Pulmonary artery endothelial cell (primary cell): ENCODE measurements at regions not wholly inside any gene's neighbourhood (a gene's known extent, or its start where the extent isn't known, plus 50 kb on each side); places are given as distances from the start of the nearest gene placed in this dataset.

ENCODE experiments used
- DNase-seq: peaks from one replicate; pipeline ENCODE4 v3.0.0-alpha.2; 2011; ENCODE audit warnings: low read depth, low spot score

DNA sequence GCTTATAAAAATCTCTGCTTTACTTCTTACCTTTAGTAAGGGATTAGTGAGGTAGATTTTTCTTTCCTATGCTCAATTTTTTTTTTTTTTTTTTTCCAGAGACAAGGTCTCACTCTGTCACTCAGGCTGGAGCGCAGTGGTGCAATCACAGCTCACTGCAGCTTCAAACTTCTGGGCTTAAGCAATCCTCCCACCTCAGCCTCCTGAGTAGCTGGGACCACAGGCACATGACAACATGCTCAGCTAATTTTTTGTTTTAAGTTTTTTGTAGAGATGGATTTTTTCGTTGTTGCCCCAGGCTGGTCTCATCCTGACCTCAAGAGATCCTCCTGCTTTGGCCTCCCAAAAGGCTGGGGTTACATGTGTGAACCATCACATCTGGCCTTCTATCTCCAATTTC lies 58.9 kb upstream of the RREB1 start:
- no peak for DNase-seq

DNA sequence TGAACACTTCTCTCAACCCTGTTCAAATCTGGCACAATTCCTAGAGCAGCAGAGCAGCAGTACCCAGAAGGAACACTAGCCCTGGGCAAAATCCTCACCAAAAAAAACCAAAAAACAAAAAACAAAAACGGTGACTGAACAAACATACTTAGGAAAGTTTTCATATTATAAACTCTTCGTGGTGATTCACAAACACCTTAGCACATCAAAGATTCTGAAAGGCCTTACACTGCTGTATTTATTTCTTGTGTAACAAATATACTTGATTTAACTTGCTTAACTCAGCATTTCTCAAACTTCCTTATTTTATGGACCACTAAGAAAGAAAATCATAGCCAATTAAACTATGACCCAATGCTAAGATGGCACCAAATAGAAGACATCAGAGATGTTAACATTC lies 57.8 kb upstream of the RREB1 start:
- no peak for DNase-seq

DNA sequence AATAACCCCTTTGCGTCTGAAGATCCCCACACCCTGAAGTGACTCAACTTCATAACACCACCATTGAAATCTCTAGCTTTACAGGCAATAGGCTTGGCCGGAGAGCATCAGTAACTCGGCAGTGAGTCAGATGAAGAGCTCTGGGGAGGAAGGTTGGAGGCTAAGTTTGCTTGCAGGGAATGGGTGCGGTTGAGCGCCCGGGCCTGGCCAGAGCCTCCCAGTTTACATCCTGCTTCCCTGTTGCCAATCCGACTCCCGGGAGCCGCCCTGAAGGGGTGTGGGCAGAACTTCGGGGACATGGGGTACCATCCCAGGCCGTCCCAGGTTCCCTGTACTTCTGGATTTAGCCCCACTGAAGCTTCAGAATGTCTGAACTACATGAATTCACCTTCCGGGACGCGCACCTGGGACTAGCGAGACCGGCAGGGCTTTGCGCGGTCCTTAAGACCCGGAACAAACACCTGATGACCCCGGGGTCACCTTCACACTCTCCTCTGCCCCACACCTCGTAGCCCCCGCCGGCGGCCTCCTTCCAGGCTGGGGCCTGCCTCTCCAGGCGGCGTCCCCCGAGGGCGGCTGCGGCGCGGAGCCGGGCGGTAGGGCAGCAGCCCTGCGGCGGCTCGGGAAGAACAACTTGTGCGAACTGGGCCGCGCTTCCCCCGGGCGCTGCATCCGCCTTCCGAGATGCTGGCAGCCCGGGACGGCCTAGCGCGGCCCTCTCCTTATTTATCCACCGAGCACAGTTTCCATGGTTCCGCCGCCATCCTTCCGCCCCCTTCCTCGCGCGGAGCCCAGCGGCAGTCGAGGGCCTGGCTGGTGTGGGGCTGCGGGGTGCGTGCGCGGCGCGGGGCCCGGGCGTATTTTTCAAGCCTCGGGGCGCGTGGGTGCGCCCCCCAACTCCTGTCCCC lies 56.6 kb upstream of the RREB1 start:
- no peak for DNase-seq

DNA sequence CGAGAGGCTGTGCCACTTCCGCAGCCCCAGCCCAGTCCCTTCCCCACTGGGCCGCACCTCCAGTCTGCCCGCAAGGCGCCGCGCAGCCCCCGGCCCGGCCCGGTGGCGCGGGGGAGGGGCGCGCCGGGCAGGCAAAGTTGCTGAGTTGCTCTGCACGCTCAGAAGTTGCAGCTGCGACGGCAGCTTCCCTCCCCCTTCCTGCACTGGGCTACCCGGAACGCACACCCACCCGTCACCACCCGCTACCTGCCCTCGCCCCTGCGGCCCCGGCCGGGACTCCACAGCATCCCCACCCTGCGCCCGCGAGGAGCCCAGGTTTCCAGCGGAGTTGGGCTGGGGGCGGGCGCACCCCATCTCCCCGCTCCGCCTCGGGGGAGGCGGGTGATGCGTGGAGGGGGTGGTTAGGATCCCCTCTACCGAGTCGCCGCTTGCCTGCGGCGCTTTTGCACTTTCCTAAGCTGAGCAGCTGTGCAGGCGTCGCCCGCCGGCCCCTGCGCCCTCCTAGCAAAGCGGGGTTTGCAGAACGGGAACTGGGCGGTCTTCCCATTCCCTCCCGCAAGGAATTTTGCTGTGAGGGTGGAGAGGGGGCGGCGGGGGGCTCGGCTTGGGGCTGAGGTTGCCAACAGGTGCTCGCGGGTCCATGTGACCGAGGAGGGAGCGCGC lies 55.9 kb upstream of the RREB1 start:
- DNase-seq, result no peak

DNA sequence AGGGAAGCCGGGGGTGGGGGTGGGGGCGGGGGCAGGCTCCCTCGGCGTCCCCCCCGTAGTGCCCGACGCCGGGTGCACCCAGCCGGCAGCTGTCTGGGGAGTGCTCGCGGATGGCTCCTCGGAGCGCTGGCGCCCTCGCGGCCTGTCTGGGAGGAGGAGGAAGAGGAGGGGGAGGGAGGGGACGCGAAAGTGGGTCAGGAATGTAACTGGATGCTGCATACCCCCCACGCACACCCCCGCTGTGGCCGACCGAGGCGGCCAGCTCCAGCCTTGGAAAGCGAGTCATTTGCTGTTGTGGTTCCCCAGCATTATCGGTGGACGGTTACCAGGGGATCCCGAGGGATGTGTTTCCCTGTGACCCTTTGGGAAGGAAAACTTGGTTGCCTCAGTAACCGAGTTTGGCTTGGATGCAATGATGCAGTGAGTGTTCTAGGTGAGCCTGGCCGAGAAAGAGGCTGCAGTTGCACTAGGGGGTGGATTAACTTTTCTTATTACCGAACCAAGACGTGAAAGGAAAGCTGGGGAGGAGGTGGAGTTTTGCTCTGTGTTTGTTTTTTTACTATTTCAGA lies 55.2 kb upstream of the RREB1 start:
- no peak for DNase-seq

DNA sequence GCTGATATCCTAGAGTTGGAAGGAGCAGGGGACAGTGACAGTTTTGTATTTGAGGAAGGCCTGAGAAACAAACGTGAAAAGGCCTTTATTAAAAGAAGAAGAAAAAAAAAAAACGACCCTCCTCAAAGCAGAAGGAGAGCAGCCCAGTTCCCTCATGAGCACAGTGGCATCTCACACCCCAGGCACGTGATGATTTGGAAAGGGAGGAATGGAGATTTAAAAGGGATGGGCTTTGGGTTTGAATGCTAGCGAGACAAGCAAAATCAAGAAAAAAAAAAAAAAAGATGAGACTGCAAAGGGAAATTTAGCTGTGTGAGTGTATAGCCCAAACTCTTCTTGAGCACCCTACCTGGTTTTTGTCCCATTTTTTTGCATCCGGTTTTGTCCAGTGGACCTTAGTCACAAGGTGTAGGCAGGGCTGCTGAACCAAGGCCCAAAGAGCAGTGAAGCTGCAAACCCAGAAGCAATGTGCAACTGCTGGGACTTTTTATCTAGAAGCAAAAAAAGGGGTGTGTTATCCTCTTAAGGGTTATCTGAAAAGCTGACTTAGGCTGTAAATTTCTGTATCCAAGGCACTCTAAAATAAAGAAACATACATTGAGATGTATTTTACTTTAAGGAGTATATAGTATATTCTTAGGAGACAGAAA lies 54.5 kb upstream of the RREB1 start:
- DNase-seq, result no peak
